ENCODE measurements at regions not wholly inside any gene's neighbourhood (a gene's known extent, or its start where the extent isn't known, plus 50 kb on each side); places are given as distances from the start of the nearest gene placed in this dataset.

- no peak for DNase-seq
- CTCF ChIA-PET = no interaction called here
- H3K27ac ChIP-seq (ENCODE audit: low read depth in 1 of 2, low read length in 2 of 2) = no peak overlapping the region
Measured at GRCh38 chr7:31416381-31416870, 75.9 kb upstream of the NEUROD6 start.

GRCh38 chr7:31418928-31419327 lies 78.4 kb upstream of the NEUROD6 start:
- ChIA-PET POLR2A (no interaction called here), CTCF (no interaction called here)
- no peaks in the 10 kb centered on the region for H3K9me3 Mint-ChIP-seq
- intact Hi-C loops (cut with DNase I, micrococcal nuclease) = no loop called here
- no peaks in the 10 kb centered on the region for H3K4me1 Mint-ChIP-seq (ENCODE audit: low read depth)
- no peaks in the 10 kb centered on the region for H3K36me3 Mint-ChIP-seq (ENCODE audit: low read depth)
- no peak overlapping the region for H3K27ac Mint-ChIP-seq
- ATAC-seq (ENCODE audit: poor library complexity) (no peak), DNase-seq (no peak)
- Histone ChIP-seq H3K27me3 (ENCODE audit: control insufficient read depth in 1 of 2, insufficient read depth in 2 of 2, low read length in 2 of 2) (no peaks in the 10 kb centered on the region), H3K9me3 (ENCODE audit: control insufficient read depth in 1 of 2, insufficient read depth in 1 of 2, low read length in 2 of 2) (peaks cover 0 to 5% of the 10 kb centered on the region in 2 experiments), H3K4me3 (ENCODE audit: low read length) (no peak overlapping the region), H3K36me3 (ENCODE audit: insufficient read depth, low read length) (no peaks in the 10 kb centered on the region), H3K27ac (ENCODE audit: low read depth in 1 of 2, low read length in 2 of 2) (no peak overlapping the region), H3K4me1 (ENCODE audit: insufficient read depth, low read length) (no peaks in the 10 kb centered on the region)
- no peak overlapping the region for H3K4me3 Mint-ChIP-seq
- H3K27me3 Mint-ChIP-seq = no peaks in the 10 kb centered on the region
- no peak for TF ChIP-seq CTCF (IDR thresholded peaks at IDR 0.05)

More at GRCh38 chr7:31416381-31416870, 75.9 kb upstream of the NEUROD6 start:
- Mint-ChIP-seq H3K4me1 (ENCODE audit: low read depth) (no peaks in the 10 kb centered on the region), H3K36me3 (ENCODE audit: low read depth) (no peaks in the 10 kb centered on the region), H3K27me3 (no peaks in the 10 kb centered on the region), H3K27ac (no peak overlapping the region), H3K9me3 (no peaks in the 10 kb centered on the region), H3K4me3 (no peak overlapping the region)
- H3K9me3 ChIP-seq (ENCODE audit: control insufficient read depth in 1 of 2, insufficient read depth in 1 of 2, low read length in 2 of 2) = peaks cover 0 to 5% of the 10 kb centered on the region in 2 experiments
- no peaks in the 10 kb centered on the region for H3K27me3 ChIP-seq (ENCODE audit: control insufficient read depth in 1 of 2, insufficient read depth in 2 of 2, low read length in 2 of 2)
- intact Hi-C loops (cut with DNase I, micrococcal nuclease) = no loop called here
- POLR2A ChIA-PET = no interaction called here
- H3K4me1 ChIP-seq (ENCODE audit: insufficient read depth, low read length) = no peaks in the 10 kb centered on the region
- no peaks in the 10 kb centered on the region for H3K36me3 ChIP-seq (ENCODE audit: insufficient read depth, low read length)
- TF ChIP-seq CTCF (IDR thresholded peaks at IDR 0.05) = no peak
- H3K4me3 ChIP-seq (ENCODE audit: low read length) = no peak overlapping the region
- no peak for ATAC-seq (ENCODE audit: poor library complexity)

DNA sequence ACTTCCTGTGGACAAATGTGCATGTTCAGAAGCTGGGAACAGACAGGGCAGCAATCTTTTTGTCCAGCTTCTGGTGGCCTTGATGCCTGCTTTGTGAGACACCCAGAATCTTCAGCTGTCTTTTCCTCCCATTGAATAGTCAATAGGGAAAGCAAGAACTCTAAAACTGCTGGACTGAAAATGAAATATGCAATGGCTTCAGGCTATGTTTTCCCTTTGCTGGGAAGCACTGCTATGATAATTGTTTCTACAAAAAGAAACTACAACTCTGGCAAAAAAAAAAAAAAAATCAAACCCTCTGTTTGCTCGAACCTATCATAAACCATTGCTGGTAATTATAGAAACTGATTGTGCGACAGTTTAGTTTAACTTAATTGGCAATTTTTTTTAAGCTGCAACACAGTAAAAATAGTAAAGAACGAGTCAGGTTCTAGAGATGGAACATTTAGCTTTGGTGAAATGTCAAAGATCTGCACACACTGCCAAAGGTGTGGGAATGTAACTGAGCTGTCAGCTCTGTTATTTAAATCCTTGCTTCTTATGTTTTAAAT lies 79.1 kb upstream of the NEUROD6 start:
- Mint-ChIP-seq H3K4me3 (no peak overlapping the region), H3K27ac (no peak overlapping the region), H3K36me3 (ENCODE audit: low read depth) (no peaks in the 10 kb centered on the region), H3K27me3 (no peaks in the 10 kb centered on the region), H3K4me1 (ENCODE audit: low read depth) (no peaks in the 10 kb centered on the region), H3K9me3 (no peaks in the 10 kb centered on the region)
- H3K4me3 ChIP-seq (ENCODE audit: low read length) = no peak overlapping the region
- H3K9me3 ChIP-seq (ENCODE audit: control insufficient read depth in 1 of 2, insufficient read depth in 1 of 2, low read length in 2 of 2) = peaks cover 0 to 5% of the 10 kb centered on the region in 2 experiments
- DNase-seq = no peak
- TF ChIP-seq CTCF (IDR thresholded peaks at IDR 0.05) = no peak
- no peak overlapping the region for H3K27ac ChIP-seq (ENCODE audit: low read depth in 1 of 2, low read length in 2 of 2)
- ATAC-seq (ENCODE audit: poor library complexity) = no peak
- no peaks in the 10 kb centered on the region for H3K27me3 ChIP-seq (ENCODE audit: control insufficient read depth in 1 of 2, insufficient read depth in 2 of 2, low read length in 2 of 2)
- no peaks in the 10 kb centered on the region for H3K4me1 ChIP-seq (ENCODE audit: insufficient read depth, low read length)
- ChIA-PET POLR2A (interaction anchor here (0.7 kb wide), 1 partner anchor 53 kb away, joined by 6 read pairs; no protein-coding TSS in a partner anchor), CTCF (no interaction called here)
- intact Hi-C loops (cut with DNase I, micrococcal nuclease) = no loop called here
- H3K36me3 ChIP-seq (ENCODE audit: insufficient read depth, low read length) = no peaks in the 10 kb centered on the region
